ENCODE measurements at regions not wholly inside any gene's neighbourhood (a gene's known extent, or its start where the extent isn't known, plus 50 kb on each side); places are given as distances from the start of the nearest gene placed in this dataset.

GRCh38 chr2:71799013-71799575 lies 345.7 kb downstream of the DYSF start:
- peaks cover 0 to 7% of the 10 kb centered on the region in 2 donors for H3K4me1 ChIP-seq
- intact Hi-C loops (cut with DNase I), result loop anchor here (5.0 kb wide), 2 partner anchors 187 to 247 kb away; no protein-coding TSS in a partner anchor
- WGBS, 2 donors, result 100% methylated on average over 3 of the region's 3 CpGs
- TF ChIP-seq POLR2A (IDR thresholded peaks at IDR 0.05), result no peak
- no peak for TF ChIP-seq CTCF (IDR thresholded peaks at IDR 0.05)
- DNase-seq, result no peak
- no peaks in the 10 kb centered on the region for H3K27me3 ChIP-seq
- no peak overlapping the region for H3K27ac ChIP-seq
- H3K36me3 ChIP-seq, result no peaks in the 10 kb centered on the region
- no peak overlapping the region for H3K4me3 ChIP-seq (replicated peaks in 1 of 3)
- no peaks in the 10 kb centered on the region for H3K9me3 ChIP-seq

- H3K9me3 ChIP-seq, result no peaks in the 10 kb centered on the region
- intact Hi-C loops (cut with DNase I), result loop anchor here (5.0 kb wide), 2 partner anchors 186 to 246 kb away; no protein-coding TSS in a partner anchor
- WGBS, 2 donors, result 83 to 87% methylated on average over 5 to 7 of the region's 8 CpGs
- peaks cover 0 to 7% of the 10 kb centered on the region in 2 donors for H3K4me1 ChIP-seq
- H3K27ac ChIP-seq, result no peak overlapping the region
- DNase-seq, result peak; percentile 29 to 30
- H3K4me3 ChIP-seq (replicated peaks in 1 of 3), result no peak overlapping the region
- no peaks in the 10 kb centered on the region for H3K27me3 ChIP-seq
- TF ChIP-seq CTCF (IDR thresholded peaks at IDR 0.05) (peak; percentile 57 to 81 (median 68)), POLR2A (IDR thresholded peaks at IDR 0.05) (no peak)
- H3K36me3 ChIP-seq, result no peaks in the 10 kb centered on the region
Measured at GRCh38 chr2:71798266-71799012, 345.1 kb downstream of the DYSF start.

GRCh38 chr2:71797035-71797810 lies 343.9 kb downstream of the DYSF start:
- TF ChIP-seq POLR2A (IDR thresholded peaks at IDR 0.05) (no peak), CTCF (IDR thresholded peaks at IDR 0.05) (no peak)
- H3K27ac ChIP-seq, result no peak overlapping the region
- no peaks in the 10 kb centered on the region for H3K9me3 ChIP-seq
- H3K4me1 ChIP-seq, result peaks cover 0 to 7% of the 10 kb centered on the region in 2 donors
- H3K36me3 ChIP-seq, result no peaks in the 10 kb centered on the region
- H3K4me3 ChIP-seq (replicated peaks in 1 of 3), result no peak overlapping the region
- no peak for DNase-seq
- H3K27me3 ChIP-seq, result no peaks in the 10 kb centered on the region
- 96 to 97% methylated on average over 5 to 6 of the region's 7 CpGs for WGBS, 2 donors
- intact Hi-C loops (cut with DNase I), result loop anchor here (5.0 kb wide), 2 partner anchors 185 to 245 kb away; no protein-coding TSS in a partner anchor

- H3K36me3 ChIP-seq, result no peaks in the 10 kb centered on the region
- no peaks in the 10 kb centered on the region for H3K27me3 ChIP-seq
- TF ChIP-seq POLR2A (IDR thresholded peaks at IDR 0.05) (no peak), CTCF (IDR thresholded peaks at IDR 0.05) (no peak)
- H3K27ac ChIP-seq, result no peak overlapping the region
- DNase-seq, result no peak
- 78 to 83% methylated on average over 6 to 9 of the region's 9 CpGs for WGBS, 2 donors
- intact Hi-C loops (cut with DNase I), result loop anchor here (5.0 kb wide), 2 partner anchors 184 to 244 kb away; no protein-coding TSS in a partner anchor
- no peak overlapping the region for H3K4me3 ChIP-seq (replicated peaks in 1 of 3)
- no peaks in the 10 kb centered on the region for H3K9me3 ChIP-seq
- H3K4me1 ChIP-seq, result peaks cover 0 to 7% of the 10 kb centered on the region in 2 donors
Measured at GRCh38 chr2:71796174-71796593, 342.8 kb downstream of the DYSF start.
